KG1 (cell line): ENCODE measurements at regions not wholly inside any gene's neighbourhood (a gene's known extent, or its start where the extent isn't known, plus 50 kb on each side); places are given as distances from the start of the nearest gene placed in this dataset.

Experiments used
- DNase-seq: peaks from one replicate; lab custom pipeline; 2025; lab: John Stamatoyannopoulos, UW

GRCh38 chr6:40841721-40842120, 197.3 kb downstream of the UNC5CL start:
- DNase-seq: no peak

GRCh38 chr6:40832691-40833090, 206.3 kb downstream of the UNC5CL start:
- DNase-seq: no peak

GRCh38 chr6:40831381-40831780, 207.6 kb downstream of the UNC5CL start:
- DNase-seq: no peak

GRCh38 chr6:40825102-40825501, 213.9 kb downstream of the UNC5CL start:
- no peak for DNase-seq

GRCh38 chr6:40823917-40824891, 214.8 kb downstream of the UNC5CL start:
- DNase-seq: peak; percentile 2

GRCh38 chr6:40822619-40823018, 216.4 kb downstream of the UNC5CL start:
- no peak for DNase-seq

- DNase-seq: no peak
Measured at GRCh38 chr6:40819182-40819834, 219.7 kb downstream of the UNC5CL start.

GRCh38 chr6:40817369-40817768, 221.7 kb downstream of the UNC5CL start:
- DNase-seq: no peak

- no peak for DNase-seq
Measured at GRCh38 chr6:40816601-40817000, 222.4 kb downstream of the UNC5CL start.

GRCh38 chr6:40815731-40816130, 223.3 kb downstream of the UNC5CL start:
- no peak for DNase-seq

GRCh38 chr6:40810171-40810570, 223.0 kb upstream of the LRFN2 start:
- DNase-seq: no peak

- no peak for DNase-seq
Measured at GRCh38 chr6:40809627-40810026, 222.5 kb upstream of the LRFN2 start.

- DNase-seq: no peak
Measured at GRCh38 chr6:40807484-40807883, 220.3 kb upstream of the LRFN2 start.

GRCh38 chr6:40806256-40806864, 219.2 kb upstream of the LRFN2 start:
- DNase-seq: no peak

- no peak for DNase-seq
Measured at GRCh38 chr6:40805336-40805735, 218.2 kb upstream of the LRFN2 start.

GRCh38 chr6:40804905-40805304, 217.7 kb upstream of the LRFN2 start:
- DNase-seq: no peak

- no peak for DNase-seq
Measured at GRCh38 chr6:40803897-40804702, 216.9 kb upstream of the LRFN2 start.

- DNase-seq: no peak
Measured at GRCh38 chr6:40802481-40802880, 215.3 kb upstream of the LRFN2 start.

- no peak for DNase-seq
Measured at GRCh38 chr6:40799296-40800140, 212.4 kb upstream of the LRFN2 start.

GRCh38 chr6:40798069-40798770, 211.1 kb upstream of the LRFN2 start:
- no peak for DNase-seq
